H1 (cell line): ENCODE measurements at regions not wholly inside any gene's neighbourhood (a gene's known extent, or its start where the extent isn't known, plus 50 kb on each side); places are given as distances from the start of the nearest gene placed in this dataset.

Source experiments
- CTCF ChIA-PET: fragments of 300-600 bp; sonication (Branson Sonifier 250); formaldehyde crosslinking; loops from one replicate; lab custom pipeline; 2021; ENCODE audit not compliant: partially characterized antibody; lab: Charles Lee
- POLR2A ChIA-PET: fragments of 300-600 bp; sonication (Branson Sonifier 250); formaldehyde crosslinking; loops from one replicate; lab custom pipeline; 2021; ENCODE audit warnings: inconsistent platforms; ENCODE audit not compliant: partially characterized antibody; lab: Charles Lee
- DNase-seq, 2 experiments: peaks; one replicate each; pipeline versions ENCODE4 v3.0.0 to v3.0.0-alpha.2; 2010 to 2022; ENCODE audit warnings: low spot score in 2 of 2, low read depth in 1 of 2, mixed read lengths in 1 of 2
- FAIRE-seq: peaks from 2 replicates; lab custom pipeline; 2011; peaks lifted over from hg19 to GRCh38; lab: Jason Lieb, UNC
- H2AFZ ChIP-seq: 2 replicates; pipeline ENCODE4 v1.8.1; 2012; ENCODE audit warnings: low read length, inconsistent platforms
- H2AK5ac ChIP-seq: 2 replicates; pipeline ENCODE4 v1.6.1; 2013; ENCODE audit warnings: low read depth, low read length
- H2BK120ac ChIP-seq: replicated peaks from 2 replicates; pipeline ENCODE3; 2013; ENCODE audit warnings: low read depth, low read length, inconsistent platforms
- H2BK12ac ChIP-seq: 2 replicates; pipeline ENCODE4 v1.6.1; 2013; ENCODE audit warnings: low read depth, low read length
- H2BK15ac ChIP-seq: 2 replicates; pipeline ENCODE4 v1.6.1; 2013; ENCODE audit warnings: low read length
- H2BK20ac ChIP-seq: 2 replicates; pipeline ENCODE4 v1.6.1; 2013; ENCODE audit warnings: low read length
- H2BK5ac ChIP-seq: 2 replicates; pipeline ENCODE4 v1.6.1; 2013; ENCODE audit warnings: low read depth, low read length
- H3K14ac ChIP-seq: 2 replicates; pipeline ENCODE4 v1.6.1; 2013; ENCODE audit warnings: inconsistent platforms; ENCODE audit not compliant: insufficient read length
- H3K18ac ChIP-seq: 2 replicates; pipeline ENCODE4 v1.6.1; 2013; ENCODE audit warnings: low read length; ENCODE audit errors: extremely low read depth
- H3K23ac ChIP-seq: 2 replicates; pipeline ENCODE4 v1.6.1; 2013; ENCODE audit warnings: inconsistent platforms; ENCODE audit not compliant: insufficient read length
- H3K23me2 ChIP-seq: 2 replicates; pipeline ENCODE4 v1.6.1; 2013; ENCODE audit warnings: low read depth, low read length
- H3K27ac ChIP-seq: 2 replicates; pipeline ENCODE4 v1.6.1; 2011; ENCODE audit warnings: low read depth, low read length, inconsistent platforms
- H3K27me3 ChIP-seq, 4 experiments: replicated peaks in 1 of 4; 1 replicate in 1 of 4; 2 replicates in 3 of 4; pipeline versions ENCODE4 v1.6.1 to v1.8.1; 2011 to 2013; ENCODE audit warnings: low read length in 3 of 4, mild to moderate bottlenecking in 3 of 4, inconsistent platforms in 2 of 4, mixed read lengths in 2 of 4, moderate library complexity in 1 of 4; ENCODE audit not compliant: control insufficient read depth in 3 of 4, insufficient read depth in 3 of 4; ENCODE audit errors: extremely low read depth in 1 of 4
- H3K36me3 ChIP-seq, 4 experiments: 2 replicates each; pipeline versions ENCODE4 v1.6.1 to v1.8.1; 2011 to 2013; ENCODE audit warnings: mild to moderate bottlenecking in 4 of 4, low read length in 3 of 4, moderate library complexity in 2 of 4, control low read depth in 1 of 4, inconsistent platforms in 1 of 4; ENCODE audit not compliant: insufficient read depth in 4 of 4, control insufficient read depth in 2 of 4
- H3K4ac ChIP-seq: replicated peaks from 2 replicates; pipeline ENCODE3; 2013; ENCODE audit warnings: low read length, low read depth, mixed read lengths, inconsistent platforms; ENCODE audit not compliant: insufficient read length
- H3K4me1 ChIP-seq, 4 experiments: replicated peaks in 1 of 4; 1 replicate in 1 of 4; 2 replicates in 3 of 4; pipeline versions ENCODE4 v1.6.1 to v1.8.1; 2011 to 2013; ENCODE audit warnings: low read length in 3 of 4, inconsistent platforms in 2 of 4, mixed read lengths in 1 of 4; ENCODE audit not compliant: insufficient read depth in 4 of 4, control insufficient read depth in 3 of 4
- H3K4me2 ChIP-seq, 2 experiments: 2 replicates each; pipeline versions ENCODE4 v1.6.1 to v1.8.1; 2011 to 2013; ENCODE audit warnings: low read depth in 2 of 2, low read length in 2 of 2, control low read depth in 1 of 2, inconsistent platforms in 1 of 2, mild to moderate bottlenecking in 1 of 2; ENCODE audit not compliant: insufficient read depth in 1 of 2
- H3K4me3 ChIP-seq, 4 experiments: fragments of 200-600, 300-600 bp in 1 of 4; sonication (generic), shearing (Covaris generic), sonication (Bioruptor Twin) in 1 of 4; 2 replicates each; pipeline versions ENCODE4 v1.5.1 to v1.8.1; 2011 to 2016; ENCODE audit warnings: low read length in 4 of 4, low read depth in 3 of 4, control low read depth in 2 of 4, inconsistent platforms in 2 of 4, mild to moderate bottlenecking in 2 of 4, mixed read lengths in 1 of 4, moderate library complexity in 1 of 4; ENCODE audit not compliant: insufficient read depth in 2 of 4; ENCODE audit errors: extremely low read depth in 1 of 4
- H3K56ac ChIP-seq: replicated peaks from 2 replicates; pipeline ENCODE3; 2013; ENCODE audit warnings: low read depth, mild to moderate bottlenecking, mixed read lengths, low read length, inconsistent platforms; ENCODE audit not compliant: insufficient read length
- H3K79me1 ChIP-seq: 2 replicates; pipeline ENCODE4 v1.6.1; 2013; ENCODE audit warnings: low read depth, low read length, control low read depth
- H3K79me2 ChIP-seq, 2 experiments: 2 replicates each; pipeline versions ENCODE4 v1.6.1 to v1.8.1; 2012 to 2013; ENCODE audit warnings: low read length in 2 of 2, mild to moderate bottlenecking in 2 of 2, inconsistent platforms in 1 of 2; ENCODE audit not compliant: insufficient read depth in 2 of 2, control insufficient read depth in 1 of 2
- H3K9ac ChIP-seq, 4 experiments: replicated peaks in 1 of 4; 1 replicate in 1 of 4; 2 replicates in 3 of 4; pipeline versions ENCODE4 v1.6.1 to v1.8.1; 2011 to 2013; ENCODE audit warnings: low read depth in 3 of 4, low read length in 3 of 4, control low read depth in 2 of 4, mild to moderate bottlenecking in 2 of 4, moderate library complexity in 2 of 4, inconsistent platforms in 1 of 4; ENCODE audit errors: extremely low read depth in 1 of 4
- H3K9me3 ChIP-seq, 2 experiments: 2 replicates each; pipeline versions ENCODE4 v1.6.1 to v1.8.1; 2012 to 2013; ENCODE audit warnings: mild to moderate bottlenecking in 2 of 2, moderate library complexity in 2 of 2, control low read depth in 1 of 2, inconsistent platforms in 1 of 2, low read depth in 1 of 2, low read length in 1 of 2, mixed read lengths in 1 of 2; ENCODE audit not compliant: insufficient read depth in 2 of 2
- H4K20me1 ChIP-seq, 2 experiments: replicated peaks in 1 of 2; 2 replicates each; pipeline versions ENCODE3 to v1.8.1; 2011 to 2013; ENCODE audit warnings: inconsistent platforms in 2 of 2, low read length in 2 of 2, mild to moderate bottlenecking in 1 of 2; ENCODE audit not compliant: insufficient read depth in 2 of 2, control insufficient read depth in 1 of 2
- H4K5ac ChIP-seq: 2 replicates; pipeline ENCODE4 v1.6.1; 2013; ENCODE audit warnings: low read length, low read depth, mixed read lengths, inconsistent platforms; ENCODE audit not compliant: insufficient read length
- H4K8ac ChIP-seq: 2 replicates; pipeline ENCODE4 v1.8.0; 2013; ENCODE audit warnings: mild to moderate bottlenecking, moderate library complexity, low read length, inconsistent platforms; ENCODE audit not compliant: insufficient read depth; ENCODE audit errors: extremely low read depth
- H4K91ac ChIP-seq: replicated peaks from 2 replicates; pipeline ENCODE3; 2013; ENCODE audit warnings: low read length, mixed read lengths, inconsistent platforms; ENCODE audit not compliant: insufficient read length
- ASH2L ChIP-seq: fragments of 200-600, 300-600 bp; sonication (generic); IDR thresholded peaks from one replicate; pipeline ENCODE4 v1.7.1; 2017; ENCODE audit warnings: low read length
- CHD2 ChIP-seq: IDR thresholded peaks from 2 replicates; pipeline ENCODE4 v1.6.1; 2012; ENCODE audit warnings: low read length, improper control_type of control experiment
- EZH2 ChIP-seq: fragments of 200-600 bp; sonication (generic); IDR thresholded peaks from 2 replicates; pipeline ENCODE4 v1.7.1; 2012; ENCODE audit warnings: low read depth, mild to moderate bottlenecking, moderate library complexity, low read length, inconsistent platforms; ENCODE audit not compliant: severe bottlenecking
- FOSL1 ChIP-seq: IDR thresholded peaks from 2 replicates; pipeline ENCODE4 v1.6.1; 2011; ENCODE audit warnings: mild to moderate bottlenecking, low read depth, low read length, moderate library complexity; ENCODE audit not compliant: insufficient read depth
- HDAC2 ChIP-seq, 2 experiments: fragments of 300-600 bp in 1 of 2; sonication (generic) in 1 of 2; IDR thresholded peaks; 2 replicates each; pipeline ENCODE4 v1.6.1; 2011 to 2012; ENCODE audit warnings: low read depth in 2 of 2, low read length in 2 of 2, mild to moderate bottlenecking in 2 of 2, moderate library complexity in 2 of 2, borderline replicate concordance in 1 of 2, inconsistent platforms in 1 of 2
- JUN ChIP-seq: IDR thresholded peaks from 2 replicates; pipeline ENCODE4 v1.6.1; 2011; ENCODE audit warnings: low read depth, mild to moderate bottlenecking, improper control_type of control experiment, low read length
- RBBP5 ChIP-seq: IDR thresholded peaks from 2 replicates; pipeline ENCODE4 v1.7.1; 2012; ENCODE audit warnings: low read depth, mild to moderate bottlenecking, inconsistent platforms, low read length, moderate library complexity, borderline replicate concordance
- SP1 ChIP-seq: IDR thresholded peaks from 2 replicates; pipeline ENCODE4 v1.6.1; 2011; ENCODE audit warnings: low read depth, low read length
- SRF ChIP-seq: IDR thresholded peaks from 2 replicates; pipeline ENCODE4 v1.6.1; 2011; ENCODE audit warnings: mild to moderate bottlenecking, low read depth, low read length, moderate library complexity
- TBP ChIP-seq: IDR thresholded peaks from 2 replicates; pipeline ENCODE4 v1.6.1; 2011; ENCODE audit warnings: low read depth, low read length, improper control_type of control experiment
- TF ChIP-seq, protein P1 (sequence below): IDR thresholded peaks from 2 replicates; pipeline ENCODE4 v1.6.1; 2012; ENCODE audit warnings: low read length, inconsistent platforms
- TF ChIP-seq, protein P2 (sequence below): IDR thresholded peaks from 2 replicates; pipeline ENCODE4 v1.6.1; 2011; ENCODE audit warnings: low read depth, mild to moderate bottlenecking, low read length; ENCODE audit not compliant: insufficient read depth

DNA sequence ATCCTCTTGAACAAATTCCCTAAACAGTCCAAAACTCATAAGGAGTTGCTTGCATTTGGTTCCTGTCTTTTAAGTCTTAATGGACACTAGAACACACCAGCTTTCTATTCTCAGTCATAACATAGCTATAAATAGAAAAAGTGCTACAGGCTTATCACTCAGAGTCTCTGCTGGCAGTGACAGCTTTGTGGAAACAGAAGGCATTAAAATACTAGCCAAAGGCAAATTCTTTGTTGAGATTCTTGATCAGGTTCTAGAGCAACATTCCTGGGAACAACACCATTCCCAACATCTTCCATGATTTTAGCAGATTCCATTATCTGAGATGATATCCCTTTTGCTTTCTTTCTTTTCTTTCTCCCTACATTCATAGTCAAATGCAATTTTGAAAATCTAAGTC, 207.7 kb upstream of the PLEKHG7 start (continued):
- no peak for TF ChIP-seq HDAC2 (IDR thresholded peaks at IDR 0.05; ENCODE audit: borderline replicate concordance in 1 of 2, low read depth in 2 of 2, low read length in 2 of 2)

DNA sequence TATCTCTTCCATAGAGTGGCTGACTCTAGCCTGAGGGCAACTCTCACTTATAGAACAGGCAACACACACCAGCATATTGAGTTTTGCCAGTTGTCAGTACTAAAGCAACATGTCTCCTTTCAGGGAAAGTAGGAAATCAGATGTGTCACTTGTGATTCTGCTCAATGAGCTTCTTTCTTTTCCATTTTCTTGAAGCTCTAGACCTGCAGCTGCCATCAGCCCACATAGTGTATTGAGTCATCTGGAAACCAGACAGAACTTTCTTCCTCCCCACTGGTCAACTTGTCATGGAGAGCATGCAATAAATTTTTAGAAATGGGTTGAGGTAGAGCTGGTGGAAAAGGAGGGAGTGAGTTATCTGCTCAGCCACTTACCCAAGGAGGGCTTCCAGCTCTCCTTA, 209.0 kb upstream of the PLEKHG7 start:
- no peak overlapping the region for H2BK120ac ChIP-seq
- no peak overlapping the region for H2BK5ac ChIP-seq
- no peak overlapping the region for H4K5ac ChIP-seq
- no peaks in the 10 kb centered on the region for H4K20me1 ChIP-seq
- H3K14ac ChIP-seq = no peak overlapping the region
- H2BK12ac ChIP-seq = no peak overlapping the region
- H3K4ac ChIP-seq = no peak overlapping the region
- H2BK15ac ChIP-seq = no peak overlapping the region
- H2BK20ac ChIP-seq = no peak overlapping the region
- FAIRE-seq (no peak), DNase-seq (no peak)
- no peak overlapping the region for H3K4me3 ChIP-seq
- H3K9ac ChIP-seq = no peak overlapping the region
- H3K27ac ChIP-seq = no peak overlapping the region
- no peaks in the 10 kb centered on the region for H3K27me3 ChIP-seq
- H3K56ac ChIP-seq = no peak overlapping the region
- peaks cover 0 to 3% (median 0%) of the 10 kb centered on the region in 4 experiments; a peak in 1 of 7 replicates for H3K4me1 ChIP-seq
- CTCF ChIA-PET = interaction anchor here (4.0 kb wide), 1 partner anchor 10 kb away, joined by 17 read pairs; no protein-coding TSS in a partner anchor
- no peak overlapping the region for H3K4me2 ChIP-seq
- H3K79me1 ChIP-seq = no peaks in the 10 kb centered on the region
- no peak overlapping the region for H3K23ac ChIP-seq
- H3K9me3 ChIP-seq = no peaks in the 10 kb centered on the region
- H4K91ac ChIP-seq = no peak overlapping the region
- no peaks in the 10 kb centered on the region for H3K36me3 ChIP-seq
- H3K23me2 ChIP-seq = no peaks in the 10 kb centered on the region
- no peak overlapping the region for H4K8ac ChIP-seq
- no peaks in the 10 kb centered on the region for H3K79me2 ChIP-seq
- no peak overlapping the region for H3K18ac ChIP-seq
- H2AK5ac ChIP-seq = no peak overlapping the region
- no peak overlapping the region for H2AFZ ChIP-seq
- POLR2A ChIA-PET = no interaction called here
- TF ChIP-seq SP1 (no peak), JUN (no peak), ASH2L (no peak), TBP (no peak), EZH2 (no peak), CHD2 (no peak), FOSL1 (no peak), SRF (no peak), RBBP5 (no peak)
- TF ChIP-seq, protein P1, sequence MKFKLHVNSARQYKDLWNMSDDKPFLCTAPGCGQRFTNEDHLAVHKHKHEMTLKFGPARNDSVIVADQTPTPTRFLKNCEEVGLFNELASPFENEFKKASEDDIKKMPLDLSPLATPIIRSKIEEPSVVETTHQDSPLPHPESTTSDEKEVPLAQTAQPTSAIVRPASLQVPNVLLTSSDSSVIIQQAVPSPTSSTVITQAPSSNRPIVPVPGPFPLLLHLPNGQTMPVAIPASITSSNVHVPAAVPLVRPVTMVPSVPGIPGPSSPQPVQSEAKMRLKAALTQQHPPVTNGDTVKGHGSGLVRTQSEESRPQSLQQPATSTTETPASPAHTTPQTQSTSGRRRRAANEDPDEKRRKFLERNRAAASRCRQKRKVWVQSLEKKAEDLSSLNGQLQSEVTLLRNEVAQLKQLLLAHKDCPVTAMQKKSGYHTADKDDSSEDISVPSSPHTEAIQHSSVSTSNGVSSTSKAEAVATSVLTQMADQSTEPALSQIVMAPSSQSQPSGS = no peak
- TF ChIP-seq, protein P2, sequence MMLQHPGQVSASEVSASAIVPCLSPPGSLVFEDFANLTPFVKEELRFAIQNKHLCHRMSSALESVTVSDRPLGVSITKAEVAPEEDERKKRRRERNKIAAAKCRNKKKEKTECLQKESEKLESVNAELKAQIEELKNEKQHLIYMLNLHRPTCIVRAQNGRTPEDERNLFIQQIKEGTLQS = no peak
